Osteocyte (in vitro differentiated cells): ENCODE measurements at regions not wholly inside any gene's neighbourhood (a gene's known extent, or its start where the extent isn't known, plus 50 kb on each side); places are given as distances from the start of the nearest gene placed in this dataset.

Source experiments
- DNase-seq: peaks from one replicate; pipeline ENCODE4 v3.0.0; 2021; ENCODE audit warnings: mixed read lengths; ENCODE audit not compliant: unreplicated experiment; ENCODE audit errors: extremely low spot score
- H3K27ac Mint-ChIP-seq: one replicate; pipeline ENCODE4 v1.8.0; 2021; ENCODE audit warnings: mild to moderate bottlenecking, mixed read lengths; ENCODE audit not compliant: unreplicated experiment
- H3K27me3 Mint-ChIP-seq: one replicate; pipeline ENCODE4 v1.8.0; 2021; ENCODE audit warnings: mixed read lengths; ENCODE audit not compliant: unreplicated experiment
- H3K36me3 Mint-ChIP-seq: one replicate; pipeline ENCODE4 v1.8.0; 2021; ENCODE audit warnings: mixed read lengths; ENCODE audit not compliant: unreplicated experiment
- H3K4me1 Mint-ChIP-seq: one replicate; pipeline ENCODE4 v1.8.0; 2021; ENCODE audit warnings: mixed read lengths; ENCODE audit not compliant: unreplicated experiment
- H3K4me3 Mint-ChIP-seq: one replicate; pipeline ENCODE4 v1.8.0; 2021; ENCODE audit warnings: mild to moderate bottlenecking, moderate library complexity, mixed read lengths; ENCODE audit not compliant: unreplicated experiment
- H3K9me3 Mint-ChIP-seq: one replicate; pipeline ENCODE4 v1.8.0; 2021; ENCODE audit warnings: mixed read lengths; ENCODE audit not compliant: unreplicated experiment
- TF ChIP-seq, protein P1 (sequence below): fragments of 200-600 bp; sonication (generic); IDR thresholded peaks from 2 replicates; pipeline ENCODE4 v1.5.0; 2021; ENCODE audit warnings: antibody characterized with exemption, mild to moderate bottlenecking, moderate library complexity

DNA sequence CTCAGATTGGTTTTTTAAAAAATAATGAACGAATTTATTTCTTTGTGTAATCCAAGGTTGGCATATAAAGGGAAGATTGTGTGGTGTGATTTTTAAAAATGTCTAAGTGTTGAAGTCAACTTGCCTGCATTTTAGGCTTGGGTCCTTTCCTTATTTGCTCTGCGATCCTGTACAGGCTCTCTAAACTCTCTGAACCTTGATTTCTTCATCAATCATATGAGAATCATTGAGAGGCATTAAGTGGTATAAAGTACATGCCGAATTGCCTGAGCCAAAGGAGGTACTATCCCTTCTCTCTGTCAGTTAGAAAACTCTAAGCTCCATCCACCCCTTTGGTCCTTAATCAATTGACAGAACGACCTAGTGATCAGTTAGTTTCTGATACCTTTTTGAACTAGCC, 440.4 kb upstream of the MEX3C start:
- Mint-ChIP-seq H3K27ac (no peak overlapping the region), H3K4me1 (no peaks in the 10 kb centered on the region), H3K36me3 (no peaks in the 10 kb centered on the region), H3K4me3 (no peak overlapping the region), H3K9me3 (peaks cover 8% of the 10 kb centered on the region), H3K27me3 (no peaks in the 10 kb centered on the region)
- TF ChIP-seq, protein P1, sequence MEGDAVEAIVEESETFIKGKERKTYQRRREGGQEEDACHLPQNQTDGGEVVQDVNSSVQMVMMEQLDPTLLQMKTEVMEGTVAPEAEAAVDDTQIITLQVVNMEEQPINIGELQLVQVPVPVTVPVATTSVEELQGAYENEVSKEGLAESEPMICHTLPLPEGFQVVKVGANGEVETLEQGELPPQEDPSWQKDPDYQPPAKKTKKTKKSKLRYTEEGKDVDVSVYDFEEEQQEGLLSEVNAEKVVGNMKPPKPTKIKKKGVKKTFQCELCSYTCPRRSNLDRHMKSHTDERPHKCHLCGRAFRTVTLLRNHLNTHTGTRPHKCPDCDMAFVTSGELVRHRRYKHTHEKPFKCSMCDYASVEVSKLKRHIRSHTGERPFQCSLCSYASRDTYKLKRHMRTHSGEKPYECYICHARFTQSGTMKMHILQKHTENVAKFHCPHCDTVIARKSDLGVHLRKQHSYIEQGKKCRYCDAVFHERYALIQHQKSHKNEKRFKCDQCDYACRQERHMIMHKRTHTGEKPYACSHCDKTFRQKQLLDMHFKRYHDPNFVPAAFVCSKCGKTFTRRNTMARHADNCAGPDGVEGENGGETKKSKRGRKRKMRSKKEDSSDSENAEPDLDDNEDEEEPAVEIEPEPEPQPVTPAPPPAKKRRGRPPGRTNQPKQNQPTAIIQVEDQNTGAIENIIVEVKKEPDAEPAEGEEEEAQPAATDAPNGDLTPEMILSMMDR: no peak
- DNase-seq: no peak

DNA sequence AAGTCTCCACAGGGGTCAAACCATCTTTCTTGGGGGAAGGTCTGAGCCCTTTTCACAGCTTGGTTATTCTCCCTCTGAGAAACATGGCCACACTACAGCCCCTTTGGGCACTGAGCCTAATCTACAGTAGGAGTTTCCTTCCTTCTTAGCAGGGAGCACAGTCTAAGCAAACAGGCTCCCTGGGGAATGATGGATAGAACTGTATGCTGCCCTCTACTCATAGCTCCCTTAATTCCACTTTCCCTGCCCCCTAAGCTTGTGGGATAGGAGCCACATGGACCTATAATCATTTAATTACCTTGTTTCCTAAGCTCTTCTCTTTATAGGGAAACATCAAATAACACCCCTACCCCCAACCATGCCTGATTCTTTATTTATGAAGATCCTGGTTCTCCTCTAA, 442.1 kb upstream of the MEX3C start:
- H3K4me3 Mint-ChIP-seq: no peak overlapping the region
- H3K4me1 Mint-ChIP-seq: no peaks in the 10 kb centered on the region
- DNase-seq: no peak
- H3K27me3 Mint-ChIP-seq: no peaks in the 10 kb centered on the region
- H3K36me3 Mint-ChIP-seq: no peaks in the 10 kb centered on the region
- TF ChIP-seq, protein P1: no peak
- H3K9me3 Mint-ChIP-seq: peaks cover 8% of the 10 kb centered on the region
- H3K27ac Mint-ChIP-seq: no peak overlapping the region

DNA sequence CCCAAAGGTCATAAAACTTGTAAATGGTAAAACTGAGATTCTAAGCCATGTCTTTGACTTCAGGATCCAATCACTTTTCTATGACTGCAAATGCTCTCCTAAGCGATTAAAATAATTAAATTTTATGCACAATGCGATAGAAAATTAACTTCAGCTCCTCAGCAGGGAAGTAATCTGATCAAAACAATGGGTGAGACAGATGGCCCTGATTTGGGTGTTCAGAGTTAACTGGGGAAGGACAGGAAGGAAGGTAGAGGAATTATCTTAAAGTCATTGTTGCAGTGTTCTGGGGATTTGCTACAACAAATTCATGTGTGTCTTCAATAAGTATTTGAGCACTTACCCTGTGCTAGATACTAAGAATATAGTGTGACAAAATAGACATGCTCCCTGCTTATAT, 446.0 kb upstream of the MEX3C start:
- H3K4me1 Mint-ChIP-seq: no peaks in the 10 kb centered on the region
- H3K27me3 Mint-ChIP-seq: no peaks in the 10 kb centered on the region
- no peak overlapping the region for H3K4me3 Mint-ChIP-seq
- no peak for DNase-seq
- H3K9me3 Mint-ChIP-seq: peaks cover 2% of the 10 kb centered on the region
- TF ChIP-seq, protein P1: no peak
- no peaks in the 10 kb centered on the region for H3K36me3 Mint-ChIP-seq
- H3K27ac Mint-ChIP-seq: no peak overlapping the region

DNA sequence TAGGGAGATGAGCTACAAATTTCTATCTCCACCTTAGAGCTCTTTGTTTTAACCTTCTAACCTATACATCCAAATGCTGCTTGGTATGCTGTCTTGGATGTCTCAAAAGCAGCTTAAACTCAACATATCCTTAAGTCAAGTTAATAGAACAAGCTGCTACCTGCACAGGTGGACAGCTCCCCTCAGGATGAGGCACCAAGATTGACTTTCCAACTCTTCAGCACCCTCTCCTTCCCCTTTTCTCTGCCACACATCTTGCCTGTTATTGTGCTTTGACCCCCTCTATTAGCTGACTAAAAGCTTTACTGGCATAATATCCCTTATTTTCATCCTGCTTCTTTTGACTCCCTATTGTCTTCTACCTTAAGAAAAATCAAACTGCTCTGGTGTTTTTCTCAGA, 448.1 kb upstream of the MEX3C start:
- no peak for DNase-seq
- no peaks in the 10 kb centered on the region for H3K27me3 Mint-ChIP-seq
- H3K4me3 Mint-ChIP-seq: no peak overlapping the region
- H3K4me1 Mint-ChIP-seq: no peaks in the 10 kb centered on the region
- no peaks in the 10 kb centered on the region for H3K9me3 Mint-ChIP-seq
- H3K27ac Mint-ChIP-seq: no peak overlapping the region
- TF ChIP-seq, protein P1: no peak
- no peaks in the 10 kb centered on the region for H3K36me3 Mint-ChIP-seq

DNA sequence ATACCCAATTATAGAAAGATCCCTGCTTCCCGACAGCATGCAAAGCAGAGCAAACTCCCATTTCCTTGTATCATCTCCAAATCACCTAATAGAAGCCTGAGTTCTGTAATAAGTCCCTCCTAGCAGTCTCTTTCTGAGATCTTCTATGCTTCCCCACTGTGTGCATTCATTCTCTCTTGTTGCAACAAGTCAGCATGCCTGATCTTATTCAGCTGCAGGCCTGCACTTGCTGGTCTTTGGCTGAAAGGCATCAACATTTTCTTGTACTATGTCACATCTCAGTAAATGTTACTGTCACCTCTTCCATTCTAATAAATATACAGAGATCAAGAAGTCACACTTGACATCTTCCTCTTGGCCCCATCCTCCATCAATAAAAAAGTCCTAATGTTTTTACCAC, 449.9 kb upstream of the MEX3C start:
- Mint-ChIP-seq H3K9me3 (no peaks in the 10 kb centered on the region), H3K4me3 (no peak overlapping the region), H3K27ac (no peak overlapping the region), H3K27me3 (no peaks in the 10 kb centered on the region), H3K36me3 (no peaks in the 10 kb centered on the region), H3K4me1 (no peaks in the 10 kb centered on the region)
- TF ChIP-seq, protein P1: no peak
- no peak for DNase-seq
